HG03460 (cell line): ENCODE measurements at regions not wholly inside any gene's neighbourhood (a gene's known extent, or its start where the extent isn't known, plus 50 kb on each side); places are given as distances from the start of the nearest gene placed in this dataset.
A peak's percentile ranks its signal among the peaks of the same experiment; 100 is the strongest.
"Not testable (repeated sequence)": the region's sequence is repeated elsewhere in the genome, so short reads cannot be mapped to it uniquely, and the experiment has no call there.

ENCODE experiments used
- ATAC-seq: cut with Tn5 transposase; IDR thresholded peaks from one replicate; pipeline ENCODE4 v1.9.1; 2021; ENCODE audit not compliant: unreplicated experiment

GRCh38 chr4:145298885-145299284, 118.5 kb upstream of the OTUD4 start:
- ATAC-seq: peak; percentile 23

- no peak for ATAC-seq
Measured at GRCh38 chr4:145297556-145297955, 117.2 kb upstream of the OTUD4 start.

GRCh38 chr4:145295547-145295946, 115.2 kb upstream of the OTUD4 start:
- no peak for ATAC-seq

- ATAC-seq: no peak
Measured at GRCh38 chr4:145295122-145295521, 114.7 kb upstream of the OTUD4 start.

- ATAC-seq: no peak
Measured at GRCh38 chr4:145293658-145294057, 113.3 kb upstream of the OTUD4 start.

GRCh38 chr4:145290955-145291354, 110.6 kb upstream of the OTUD4 start:
- no peak for ATAC-seq

- ATAC-seq: no peak
Measured at GRCh38 chr4:145289403-145290076, 109.2 kb upstream of the OTUD4 start.

- ATAC-seq: no peak
Measured at GRCh38 chr4:145287351-145287750, 107.0 kb upstream of the OTUD4 start.

- ATAC-seq: no peak
Measured at GRCh38 chr4:145285928-145286327, 105.5 kb upstream of the OTUD4 start.

- ATAC-seq: no peak
Measured at GRCh38 chr4:145283909-145284308, 103.5 kb upstream of the OTUD4 start.

- ATAC-seq: no peak
Measured at GRCh38 chr4:145281951-145282350, 101.6 kb upstream of the OTUD4 start.

GRCh38 chr4:145281224-145281623, 100.8 kb upstream of the OTUD4 start:
- ATAC-seq: no peak

GRCh38 chr4:145280541-145280940, 100.2 kb upstream of the OTUD4 start:
- ATAC-seq: no peak

- no peak for ATAC-seq
Measured at GRCh38 chr4:145279122-145279960, 99.0 kb upstream of the OTUD4 start.

GRCh38 chr4:145278341-145279121, 98.1 kb upstream of the OTUD4 start:
- ATAC-seq: no peak

GRCh38 chr4:145277011-145277410, 96.6 kb upstream of the OTUD4 start:
- no peak for ATAC-seq

GRCh38 chr4:145276050-145276449, 95.7 kb upstream of the OTUD4 start:
- no peak for ATAC-seq

- ATAC-seq: no peak
Measured at GRCh38 chr4:145271194-145271593, 90.8 kb upstream of the OTUD4 start.

GRCh38 chr4:145266881-145267280, 86.5 kb upstream of the OTUD4 start:
- ATAC-seq: no peak

- ATAC-seq: no peak
Measured at GRCh38 chr4:145260091-145260490, 79.7 kb upstream of the OTUD4 start.

GRCh38 chr4:145255311-145255710, 74.9 kb upstream of the OTUD4 start:
- not testable (repeated sequence) for ATAC-seq

- ATAC-seq: no peak
Measured at GRCh38 chr4:145252190-145252589, 71.8 kb upstream of the OTUD4 start.
